ENCODE measurements at regions not wholly inside any gene's neighbourhood (a gene's known extent, or its start where the extent isn't known, plus 50 kb on each side); places are given as distances from the start of the nearest gene placed in this dataset.

DNA sequence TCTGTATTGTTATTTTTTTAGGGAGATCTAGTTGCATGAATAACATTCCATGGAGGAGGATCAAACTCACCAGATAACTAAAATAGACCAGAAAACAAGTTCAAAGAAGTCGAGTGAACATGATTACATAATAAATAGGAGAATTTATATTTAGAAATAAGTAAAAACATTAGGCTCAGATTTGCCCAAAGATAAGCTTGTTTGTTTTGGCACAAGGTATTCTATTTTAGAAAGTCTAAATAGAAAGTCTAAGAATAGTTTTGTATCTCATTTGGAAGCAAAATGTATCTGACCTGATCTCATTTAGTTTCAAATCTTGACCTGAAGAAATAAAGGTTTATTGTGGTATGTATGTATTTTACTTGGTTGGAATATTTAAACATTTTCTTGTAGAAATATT lies 670.6 kb upstream of the GALNTL6 start (continued):
- TF ChIP-seq, protein P1, sequence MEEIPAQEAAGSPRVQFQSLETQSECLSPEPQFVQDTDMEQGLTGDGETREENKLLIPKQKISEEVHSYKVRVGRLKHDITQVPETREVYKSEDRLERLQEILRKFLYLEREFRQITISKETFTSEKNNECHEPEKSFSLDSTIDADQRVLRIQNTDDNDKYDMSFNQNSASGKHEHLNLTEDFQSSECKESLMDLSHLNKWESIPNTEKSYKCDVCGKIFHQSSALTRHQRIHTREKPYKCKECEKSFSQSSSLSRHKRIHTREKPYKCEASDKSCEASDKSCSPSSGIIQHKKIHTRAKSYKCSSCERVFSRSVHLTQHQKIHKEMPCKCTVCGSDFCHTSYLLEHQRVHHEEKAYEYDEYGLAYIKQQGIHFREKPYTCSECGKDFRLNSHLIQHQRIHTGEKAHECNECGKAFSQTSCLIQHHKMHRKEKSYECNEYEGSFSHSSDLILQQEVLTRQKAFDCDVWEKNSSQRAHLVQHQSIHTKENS (CRISPR knock-in tag; IDR thresholded peaks at IDR 0.05) = no peak
- TF ChIP-seq, protein P2, sequence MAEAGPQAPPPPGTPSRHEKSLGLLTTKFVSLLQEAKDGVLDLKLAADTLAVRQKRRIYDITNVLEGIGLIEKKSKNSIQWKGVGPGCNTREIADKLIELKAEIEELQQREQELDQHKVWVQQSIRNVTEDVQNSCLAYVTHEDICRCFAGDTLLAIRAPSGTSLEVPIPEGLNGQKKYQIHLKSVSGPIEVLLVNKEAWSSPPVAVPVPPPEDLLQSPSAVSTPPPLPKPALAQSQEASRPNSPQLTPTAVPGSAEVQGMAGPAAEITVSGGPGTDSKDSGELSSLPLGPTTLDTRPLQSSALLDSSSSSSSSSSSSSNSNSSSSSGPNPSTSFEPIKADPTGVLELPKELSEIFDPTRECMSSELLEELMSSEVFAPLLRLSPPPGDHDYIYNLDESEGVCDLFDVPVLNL (CRISPR knock-in tag; IDR thresholded peaks at IDR 0.05; ENCODE audit: low read depth) = no peak
- TF ChIP-seq, protein P3, sequence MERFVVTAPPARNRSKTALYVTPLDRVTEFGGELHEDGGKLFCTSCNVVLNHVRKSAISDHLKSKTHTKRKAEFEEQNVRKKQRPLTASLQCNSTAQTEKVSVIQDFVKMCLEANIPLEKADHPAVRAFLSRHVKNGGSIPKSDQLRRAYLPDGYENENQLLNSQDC (CRISPR knock-in tag; IDR thresholded peaks at IDR 0.05) = no peak
- TF ChIP-seq ZNF184 (CRISPR knock-in tag; IDR thresholded peaks at IDR 0.05) (no peak), ETV5 (CRISPR knock-in tag; IDR thresholded peaks at IDR 0.05; ENCODE audit: low read depth) (no peak), PCBP2 (IDR thresholded peaks at IDR 0.05; ENCODE audit: low read depth, low read length, poor library complexity, severe bottlenecking) (no peak), ZNF717 (CRISPR knock-in tag; IDR thresholded peaks at IDR 0.05) (no peak), MAFF (IDR thresholded peaks at IDR 0.05; ENCODE audit: low read length) (no peak), OTX1 (CRISPR knock-in tag; IDR thresholded peaks at IDR 0.05) (no peak), NR3C1 (CRISPR knock-in tag; IDR thresholded peaks at IDR 0.05) (no peak), HNRNPL (IDR thresholded peaks at IDR 0.05; ENCODE audit: low read depth, low read length) (no peak)
- TF ChIP-seq, protein P4, sequence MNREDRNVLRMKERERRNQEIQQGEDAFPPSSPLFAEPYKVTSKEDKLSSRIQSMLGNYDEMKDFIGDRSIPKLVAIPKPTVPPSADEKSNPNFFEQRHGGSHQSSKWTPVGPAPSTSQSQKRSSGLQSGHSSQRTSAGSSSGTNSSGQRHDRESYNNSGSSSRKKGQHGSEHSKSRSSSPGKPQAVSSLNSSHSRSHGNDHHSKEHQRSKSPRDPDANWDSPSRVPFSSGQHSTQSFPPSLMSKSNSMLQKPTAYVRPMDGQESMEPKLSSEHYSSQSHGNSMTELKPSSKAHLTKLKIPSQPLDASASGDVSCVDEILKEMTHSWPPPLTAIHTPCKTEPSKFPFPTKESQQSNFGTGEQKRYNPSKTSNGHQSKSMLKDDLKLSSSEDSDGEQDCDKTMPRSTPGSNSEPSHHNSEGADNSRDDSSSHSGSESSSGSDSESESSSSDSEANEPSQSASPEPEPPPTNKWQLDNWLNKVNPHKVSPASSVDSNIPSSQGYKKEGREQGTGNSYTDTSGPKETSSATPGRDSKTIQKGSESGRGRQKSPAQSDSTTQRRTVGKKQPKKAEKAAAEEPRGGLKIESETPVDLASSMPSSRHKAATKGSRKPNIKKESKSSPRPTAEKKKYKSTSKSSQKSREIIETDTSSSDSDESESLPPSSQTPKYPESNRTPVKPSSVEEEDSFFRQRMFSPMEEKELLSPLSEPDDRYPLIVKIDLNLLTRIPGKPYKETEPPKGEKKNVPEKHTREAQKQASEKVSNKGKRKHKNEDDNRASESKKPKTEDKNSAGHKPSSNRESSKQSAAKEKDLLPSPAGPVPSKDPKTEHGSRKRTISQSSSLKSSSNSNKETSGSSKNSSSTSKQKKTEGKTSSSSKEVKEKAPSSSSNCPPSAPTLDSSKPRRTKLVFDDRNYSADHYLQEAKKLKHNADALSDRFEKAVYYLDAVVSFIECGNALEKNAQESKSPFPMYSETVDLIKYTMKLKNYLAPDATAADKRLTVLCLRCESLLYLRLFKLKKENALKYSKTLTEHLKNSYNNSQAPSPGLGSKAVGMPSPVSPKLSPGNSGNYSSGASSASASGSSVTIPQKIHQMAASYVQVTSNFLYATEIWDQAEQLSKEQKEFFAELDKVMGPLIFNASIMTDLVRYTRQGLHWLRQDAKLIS (CRISPR knock-in tag; IDR thresholded peaks at IDR 0.05) = no peak

Measured in K562 (cell line).